ENCODE measurements at regions not wholly inside any gene's neighbourhood (a gene's known extent, or its start where the extent isn't known, plus 50 kb on each side); places are given as distances from the start of the nearest gene placed in this dataset.
"Not testable (repeated sequence)": the region's sequence is repeated elsewhere in the genome, so short reads cannot be mapped to it uniquely, and the experiment has no call there.

DNA sequence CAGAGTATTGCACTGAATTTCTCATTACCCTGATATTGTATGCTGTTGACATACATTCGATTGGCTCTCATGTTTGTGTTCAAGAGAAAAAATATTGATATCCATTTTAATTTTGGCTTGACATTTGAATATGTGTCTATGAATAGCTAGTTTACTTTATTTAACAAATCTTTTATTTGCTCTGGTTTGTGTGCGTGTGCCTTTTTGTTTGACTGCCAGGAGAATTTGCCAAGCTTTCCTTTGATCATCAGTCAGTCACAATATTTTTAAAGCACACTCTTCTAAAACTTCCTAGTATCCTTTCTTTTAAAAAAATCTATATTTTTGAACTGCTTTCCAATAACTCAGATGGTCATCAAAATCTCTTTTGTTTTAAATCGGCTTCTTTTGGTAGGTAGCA, 179.3 kb upstream of the FLRT2 start:
- no peak for FAIRE-seq

DNA sequence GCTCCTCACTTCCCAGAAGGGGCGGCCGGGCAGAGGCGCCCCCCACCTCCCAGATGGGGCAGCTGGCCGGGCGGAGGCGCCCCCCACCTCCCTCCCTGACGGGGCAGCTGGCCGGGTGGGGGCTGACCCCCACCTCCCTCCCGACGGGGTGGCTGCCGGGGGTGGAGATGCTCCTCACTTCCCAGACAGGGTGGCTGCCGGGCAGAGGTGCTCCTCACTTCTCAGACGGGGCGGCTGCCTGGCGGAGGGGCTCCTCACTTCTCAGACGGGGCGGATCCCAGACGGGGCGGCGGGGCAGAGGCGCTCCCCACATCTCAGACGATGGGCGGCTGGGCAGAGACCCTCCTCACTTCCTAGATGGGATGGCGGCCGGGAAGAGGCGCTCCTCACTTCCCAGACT, 177.4 kb upstream of the FLRT2 start:
- not testable (repeated sequence) for FAIRE-seq; DNase-seq (ENCODE audit: insufficient read length)

More for the DNA sequence above, 179.3 kb upstream of the FLRT2 start:
- TF ChIP-seq POLR2A (IDR thresholded peaks at IDR 0.05; ENCODE audit: low read depth, low read length) (no peak), TAF1 (IDR thresholded peaks at IDR 0.05; ENCODE audit: borderline replicate concordance, low read depth, low read length) (no peak), POLR2AphosphoS5 (IDR thresholded peaks at IDR 0.05; ENCODE audit: low read depth, low read length) (no peak)
- DNase-seq (ENCODE audit: insufficient read length): no peak

DNA sequence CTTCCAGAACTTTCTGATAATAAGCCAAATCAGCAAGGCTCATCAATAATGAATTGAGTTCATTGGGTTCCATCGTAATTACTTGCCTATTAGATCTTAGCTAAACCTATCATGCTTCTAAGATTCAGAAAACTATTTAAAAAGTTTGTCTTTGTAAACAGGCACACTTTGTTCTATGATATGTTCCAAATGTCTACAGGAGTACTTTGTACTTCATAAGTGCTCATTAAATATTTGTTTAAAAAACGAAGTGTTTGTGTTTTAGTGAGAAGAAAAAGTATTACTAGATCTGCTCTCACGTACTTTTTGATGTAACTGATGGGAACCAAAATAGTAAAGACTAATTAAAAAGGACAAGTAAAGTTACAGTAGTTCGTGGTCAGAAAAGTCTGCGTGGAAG, 172.8 kb upstream of the FLRT2 start:
- DNase-seq (ENCODE audit: insufficient read length): no peak
- no peak for FAIRE-seq
- TF ChIP-seq POLR2A (IDR thresholded peaks at IDR 0.05; ENCODE audit: low read depth, low read length) (no peak), POLR2AphosphoS5 (IDR thresholded peaks at IDR 0.05; ENCODE audit: low read depth, low read length) (no peak), TAF1 (IDR thresholded peaks at IDR 0.05; ENCODE audit: borderline replicate concordance, low read depth, low read length) (no peak)

DNA sequence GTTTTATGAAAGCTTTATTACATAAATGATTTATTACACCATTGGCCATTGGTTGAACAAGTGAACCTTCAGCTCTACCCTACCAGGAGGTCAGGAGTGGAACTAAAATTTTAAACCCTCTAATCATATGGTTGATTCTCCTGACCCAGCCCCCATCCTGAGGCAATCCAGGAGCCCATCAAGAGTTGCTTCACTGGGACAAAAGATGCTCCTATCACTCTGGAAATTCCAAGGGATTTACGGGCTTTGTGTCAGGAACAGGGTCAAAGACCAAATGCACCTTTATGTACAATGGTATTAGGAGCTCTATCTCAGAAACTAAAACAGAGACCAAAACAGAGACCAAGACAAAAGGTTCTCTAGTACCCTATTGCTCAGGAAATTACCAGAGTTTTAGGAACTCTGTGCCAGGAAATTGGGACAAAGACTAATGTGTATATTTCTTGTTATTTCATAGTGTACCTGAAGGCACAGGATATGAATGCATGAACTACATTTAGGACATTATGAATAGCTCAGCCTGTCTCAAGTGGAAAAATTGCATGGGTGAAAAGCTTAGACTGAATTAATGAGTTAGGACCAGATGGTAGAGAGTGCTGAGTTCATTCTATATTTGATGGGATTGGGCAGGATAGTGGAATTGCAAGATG, 171.7 kb upstream of the FLRT2 start:
- FAIRE-seq (no peak), DNase-seq (ENCODE audit: insufficient read length) (no peak)
- TF ChIP-seq TAF1 (IDR thresholded peaks at IDR 0.05; ENCODE audit: borderline replicate concordance, low read depth, low read length) (no peak), POLR2AphosphoS5 (IDR thresholded peaks at IDR 0.05; ENCODE audit: low read depth, low read length) (no peak), POLR2A (IDR thresholded peaks at IDR 0.05; ENCODE audit: low read depth, low read length) (no peak)

DNA sequence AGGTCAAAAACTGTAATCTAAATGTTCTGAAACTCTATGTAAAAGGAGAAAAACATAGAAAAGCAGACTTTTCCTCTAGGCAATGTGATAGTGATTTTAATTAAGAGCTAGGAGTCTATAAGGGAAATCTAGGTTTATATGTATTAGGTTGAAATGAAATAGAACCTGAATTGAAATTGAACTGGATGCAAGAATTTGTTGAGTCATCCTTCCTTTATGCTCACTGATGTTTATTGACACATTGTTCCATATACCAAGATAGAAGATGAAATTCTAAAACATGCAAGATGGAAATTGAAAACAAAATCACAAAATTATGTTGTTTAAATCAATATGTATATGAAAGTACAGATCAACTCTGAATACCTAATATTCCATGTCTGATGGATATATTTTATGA, 170.4 kb upstream of the FLRT2 start:
- FAIRE-seq: no peak
- DNase-seq (ENCODE audit: insufficient read length): no peak

DNA sequence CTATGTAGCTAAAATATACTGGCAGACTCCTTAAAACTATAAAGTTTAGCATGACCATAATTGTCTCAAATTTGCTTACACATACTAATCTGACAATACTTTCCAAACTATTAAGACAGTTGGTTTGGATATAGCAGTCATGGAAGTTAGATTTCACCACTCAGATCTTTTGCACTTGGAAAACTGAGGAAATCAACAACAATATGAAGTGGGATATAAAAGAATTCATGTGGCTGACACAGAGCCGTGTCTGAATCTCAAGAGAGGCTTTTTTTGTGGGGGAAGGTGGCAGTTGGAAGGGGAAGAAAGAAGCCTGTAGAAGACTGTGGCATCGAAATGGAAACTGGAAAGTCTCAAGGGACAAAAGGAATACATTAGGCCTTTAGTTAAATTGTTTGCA, 166.6 kb upstream of the FLRT2 start:
- DNase-seq (ENCODE audit: insufficient read length) (no peak), FAIRE-seq (no peak)
- TF ChIP-seq POLR2AphosphoS5 (IDR thresholded peaks at IDR 0.05; ENCODE audit: low read depth, low read length): no peak

More for the DNA sequence above, 170.4 kb upstream of the FLRT2 start:
- no peak for TF ChIP-seq POLR2A (IDR thresholded peaks at IDR 0.05; ENCODE audit: low read depth, low read length)
- no peak for TF ChIP-seq TAF1 (IDR thresholded peaks at IDR 0.05; ENCODE audit: borderline replicate concordance, low read depth, low read length)
- TF ChIP-seq POLR2AphosphoS5 (IDR thresholded peaks at IDR 0.05; ENCODE audit: low read depth, low read length): no peak

DNA sequence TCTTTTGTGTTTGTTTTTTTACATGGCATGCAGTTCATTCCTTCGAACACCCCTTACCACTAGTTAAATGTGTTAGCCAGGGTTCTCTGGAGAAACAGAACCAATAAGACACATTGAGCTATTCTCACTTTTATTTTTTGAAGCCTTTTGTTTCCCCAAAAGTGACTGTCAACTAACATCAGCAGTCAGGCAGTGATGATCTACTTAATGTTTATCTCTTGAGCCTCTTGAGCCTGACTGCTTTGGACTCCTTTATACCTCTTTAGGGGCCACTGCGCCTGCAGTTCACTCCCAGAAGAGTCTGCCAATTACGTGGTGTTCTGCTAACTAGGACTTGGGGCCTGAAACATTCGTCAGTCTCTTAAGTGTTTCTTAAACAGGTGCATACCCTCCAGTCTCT, 163.7 kb upstream of the FLRT2 start:
- DNase-seq (ENCODE audit: insufficient read length) (no peak), FAIRE-seq (no peak)
- no peak for TF ChIP-seq POLR2AphosphoS5 (IDR thresholded peaks at IDR 0.05; ENCODE audit: low read depth, low read length)
- TF ChIP-seq POLR2A (IDR thresholded peaks at IDR 0.05; ENCODE audit: low read depth, low read length): no peak
- no peak for TF ChIP-seq TAF1 (IDR thresholded peaks at IDR 0.05; ENCODE audit: borderline replicate concordance, low read depth, low read length)

DNA sequence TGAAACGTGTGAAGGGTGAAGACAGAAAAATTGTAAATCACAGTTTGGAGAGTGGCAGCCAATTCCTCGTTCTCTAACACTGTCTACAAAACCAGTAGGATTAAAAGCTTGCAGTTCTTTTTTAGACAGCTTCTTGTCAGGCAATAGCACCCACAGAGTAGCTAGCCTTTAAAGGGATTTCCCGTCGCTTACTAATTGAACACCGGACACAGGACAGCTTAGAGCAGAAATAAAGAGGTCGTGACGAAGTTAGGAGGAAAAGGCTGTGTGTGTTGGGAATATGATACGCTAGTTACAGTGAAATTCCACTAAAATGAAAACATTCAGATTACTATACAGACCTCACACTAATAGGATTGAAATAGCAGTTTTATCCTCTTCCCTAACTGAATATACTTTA, 149.1 kb upstream of the FLRT2 start:
- DNase-seq (ENCODE audit: insufficient read length) (no peak), FAIRE-seq (no peak)
- no peak for TF ChIP-seq TAF1 (IDR thresholded peaks at IDR 0.05; ENCODE audit: borderline replicate concordance, low read depth, low read length)
- no peak for TF ChIP-seq POLR2AphosphoS5 (IDR thresholded peaks at IDR 0.05; ENCODE audit: low read depth, low read length)
- TF ChIP-seq POLR2A (IDR thresholded peaks at IDR 0.05; ENCODE audit: low read depth, low read length): no peak

DNA sequence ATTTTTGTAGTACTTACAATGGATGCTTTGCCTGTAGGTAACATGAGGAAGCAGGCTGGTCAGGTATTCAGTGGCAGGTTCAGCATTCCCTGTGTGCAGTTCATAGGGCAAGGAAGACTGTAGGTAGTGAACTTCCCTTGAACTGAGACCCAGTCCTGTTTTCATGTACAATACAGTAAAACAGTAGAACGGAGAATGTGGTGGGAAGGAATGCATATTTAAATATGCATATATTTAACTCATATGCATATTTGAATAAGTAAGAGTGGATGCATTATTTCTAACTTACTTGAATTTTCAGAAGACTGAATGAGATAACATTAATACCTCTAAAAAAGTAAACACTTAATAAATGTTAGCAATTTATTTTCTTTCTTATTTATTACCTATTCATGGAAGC, 147.6 kb upstream of the FLRT2 start:
- TF ChIP-seq POLR2AphosphoS5 (IDR thresholded peaks at IDR 0.05; ENCODE audit: low read depth, low read length) (no peak), POLR2A (IDR thresholded peaks at IDR 0.05; ENCODE audit: low read depth, low read length) (no peak), TAF1 (IDR thresholded peaks at IDR 0.05; ENCODE audit: borderline replicate concordance, low read depth, low read length) (no peak)
- DNase-seq (ENCODE audit: insufficient read length) (no peak), FAIRE-seq (no peak)

DNA sequence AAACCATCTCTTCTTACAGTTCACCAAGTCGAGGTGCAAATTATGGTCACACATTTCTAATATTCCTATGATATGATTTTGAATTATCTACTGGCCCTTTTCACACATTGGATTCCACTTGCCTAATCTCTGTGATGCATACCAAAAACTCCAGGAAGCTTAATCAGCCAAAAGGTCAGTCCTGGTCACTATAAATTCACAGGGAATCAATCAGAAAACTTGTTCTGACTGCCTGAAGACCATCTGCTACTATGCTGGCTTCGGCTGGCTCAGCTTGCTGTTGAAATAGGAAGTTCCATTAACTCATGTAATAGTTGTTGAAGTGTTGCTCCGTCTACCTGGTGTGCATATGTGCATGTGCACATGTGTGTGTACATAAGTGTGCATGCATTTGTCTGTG, 142.8 kb upstream of the FLRT2 start:
- DNase-seq (ENCODE audit: insufficient read length): no peak
- no peak for TF ChIP-seq TAF1 (IDR thresholded peaks at IDR 0.05; ENCODE audit: borderline replicate concordance, low read depth, low read length)
- TF ChIP-seq POLR2A (IDR thresholded peaks at IDR 0.05; ENCODE audit: low read depth, low read length): no peak
- TF ChIP-seq POLR2AphosphoS5 (IDR thresholded peaks at IDR 0.05; ENCODE audit: low read depth, low read length): no peak
- no peak for FAIRE-seq

DNA sequence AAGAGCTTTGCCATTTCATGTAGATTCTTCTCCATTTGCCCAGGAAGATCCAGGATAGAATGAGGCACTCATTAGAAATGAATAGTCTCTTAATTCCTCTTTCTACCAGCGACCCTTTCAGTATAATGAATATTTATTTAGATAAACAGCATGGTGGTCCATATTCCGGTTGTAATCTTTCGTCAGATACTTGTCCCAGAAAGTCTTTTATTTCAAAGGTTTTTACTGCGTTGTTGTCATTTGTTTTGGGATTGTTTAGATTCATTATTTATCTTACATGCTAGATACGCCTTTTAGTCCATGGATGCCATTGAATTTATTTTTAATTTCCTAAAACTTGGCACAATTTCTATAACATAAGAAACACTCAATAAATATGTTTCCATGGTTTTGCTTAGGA, 139.7 kb upstream of the FLRT2 start:
- FAIRE-seq: no peak
- TF ChIP-seq TAF1 (IDR thresholded peaks at IDR 0.05; ENCODE audit: borderline replicate concordance, low read depth, low read length) (no peak), POLR2A (IDR thresholded peaks at IDR 0.05; ENCODE audit: low read depth, low read length) (no peak), POLR2AphosphoS5 (IDR thresholded peaks at IDR 0.05; ENCODE audit: low read depth, low read length) (no peak)
- no peak for DNase-seq (ENCODE audit: insufficient read length)

DNA sequence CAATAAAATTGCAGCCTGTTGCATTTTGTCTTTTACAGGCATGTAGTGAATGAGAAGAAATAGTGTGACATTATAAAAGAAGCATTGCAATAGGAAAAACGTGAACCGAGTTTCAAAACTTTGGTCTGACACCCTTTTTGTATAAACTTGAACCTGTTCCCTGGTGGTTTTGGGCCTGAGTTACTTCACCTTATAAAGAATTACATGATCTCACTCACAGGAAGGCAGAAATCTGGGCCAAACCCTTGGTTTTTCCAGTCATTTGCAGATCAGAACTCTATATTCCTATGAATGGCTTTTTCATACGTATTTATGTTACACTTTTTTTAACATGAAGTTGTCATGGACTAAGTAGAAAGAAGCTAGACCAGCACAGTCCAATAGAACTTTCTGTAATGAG, 138.5 kb upstream of the FLRT2 start:
- TF ChIP-seq POLR2AphosphoS5 (IDR thresholded peaks at IDR 0.05; ENCODE audit: low read depth, low read length) (no peak), TAF1 (IDR thresholded peaks at IDR 0.05; ENCODE audit: borderline replicate concordance, low read depth, low read length) (no peak), POLR2A (IDR thresholded peaks at IDR 0.05; ENCODE audit: low read depth, low read length) (no peak)
- DNase-seq (ENCODE audit: insufficient read length) (no peak), FAIRE-seq (no peak)

DNA sequence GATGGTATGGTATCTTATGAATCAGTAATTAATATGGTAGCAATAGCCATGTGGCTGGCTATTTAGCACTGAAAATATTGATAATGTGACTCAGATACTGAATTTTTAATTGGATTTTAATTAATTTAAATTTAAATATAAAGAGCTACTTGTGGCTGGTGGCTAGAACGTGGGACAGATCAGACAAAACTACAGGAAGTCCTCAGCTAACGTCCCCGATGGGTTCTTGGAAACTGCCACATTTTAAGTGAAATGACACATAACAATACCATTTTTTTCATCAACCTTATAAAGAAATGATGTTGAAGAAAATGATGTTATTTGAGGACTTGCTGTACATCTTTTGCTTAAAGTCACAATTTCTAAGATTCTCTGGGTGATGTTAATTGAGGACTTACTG, 138.1 kb upstream of the FLRT2 start:
- no peak for TF ChIP-seq POLR2A (IDR thresholded peaks at IDR 0.05; ENCODE audit: low read depth, low read length)
- TF ChIP-seq POLR2AphosphoS5 (IDR thresholded peaks at IDR 0.05; ENCODE audit: low read depth, low read length): no peak
- TF ChIP-seq TAF1 (IDR thresholded peaks at IDR 0.05; ENCODE audit: borderline replicate concordance, low read depth, low read length): no peak
- FAIRE-seq (no peak), DNase-seq (ENCODE audit: insufficient read length) (no peak)
